Vagina (tissue), 2 donors: ENCODE measurements at regions not wholly inside any gene's neighbourhood (a gene's known extent, or its start where the extent isn't known, plus 50 kb on each side); places are given as distances from the start of the nearest gene placed in this dataset.

Source experiments
- CTCF ChIP-seq, 3 experiments: fragments of 450-650 bp in 2 of 3; fragments of 200-600 bp in 1 of 3; sonication (generic) in 1 of 3; IDR thresholded peaks; one replicate each; pipeline ENCODE4 v1.5.1; 2017 to 2019; ENCODE audit warnings: antibody characterized with exemption in 3 of 3, mild to moderate bottlenecking in 2 of 3, moderate library complexity in 2 of 3
- POLR2AphosphoS5 ChIP-seq, 2 donors: sonication (generic); formaldehyde crosslinking; IDR thresholded peaks; one replicate each; pipeline ENCODE4 v1.9.0; 2017; ENCODE audit warnings: antibody characterized with exemption in 2 of 2, mild to moderate bottlenecking in 2 of 2, low read depth in 1 of 2; ENCODE audit not compliant: insufficient read depth in 1 of 2

GRCh38 chr6:146885708-146886457, 287.1 kb downstream of the ADGB start:
- TF ChIP-seq CTCF (IDR thresholded peaks at IDR 0.05) (no peak), POLR2AphosphoS5 (IDR thresholded peaks at IDR 0.05; ENCODE audit: insufficient read depth in 1 of 2, low read depth in 1 of 2) (no peak)
